Stimulated activated CD8-positive, alpha-beta memory T cell treated with anti-CD3 and anti-CD28 coated beads, Interleukin-7, amount 100 ng/mL, for 4 hours (primary cell): ENCODE measurements at regions not wholly inside any gene's neighbourhood (a gene's known extent, or its start where the extent isn't known, plus 50 kb on each side); places are given as distances from the start of the nearest gene placed in this dataset.
A peak's percentile ranks its signal among the peaks of the same experiment; 100 is the strongest.

Experiments used
- DNase-seq, 2 donors: peaks; one replicate each; pipeline ENCODE4 v3.0.0-alpha.2; 2020; ENCODE audit warnings: low read depth in 2 of 2

- DNase-seq = no peak
Observed at GRCh38 chr14:99047441-99048031, 224.5 kb downstream of the BCL11B start.

GRCh38 chr14:99050309-99050708 is 221.7 kb downstream of the BCL11B start:
- no peak for DNase-seq

GRCh38 chr14:99052467-99052866 is 219.5 kb downstream of the BCL11B start:
- no peak for DNase-seq

- DNase-seq = no peak
Observed at GRCh38 chr14:99055019-99055418, 217.0 kb downstream of the BCL11B start.

GRCh38 chr14:99055816-99056215 is 216.2 kb downstream of the BCL11B start:
- DNase-seq = peak; percentile 38 to 40

- no peak for DNase-seq
Observed at GRCh38 chr14:99057576-99058083, 214.4 kb downstream of the BCL11B start.

DNA sequence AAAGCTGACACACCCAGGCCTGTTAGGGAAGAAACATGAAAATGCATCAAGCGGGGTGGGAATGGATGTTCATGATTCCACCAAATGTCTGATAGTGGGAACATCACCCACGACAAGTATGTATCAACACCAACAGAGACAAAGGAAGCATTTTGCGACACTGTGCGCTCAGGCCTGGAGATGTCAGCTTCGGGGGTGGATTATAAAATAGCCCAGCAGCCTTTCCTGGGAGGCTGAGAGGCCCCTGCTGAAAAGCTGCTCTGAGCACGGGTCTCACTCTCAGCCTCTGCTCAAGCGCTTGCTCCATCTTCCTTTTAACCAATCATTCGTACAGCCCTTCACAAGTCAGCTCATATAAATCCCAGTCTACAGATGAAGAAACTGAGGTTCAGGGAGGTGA is 213.5 kb downstream of the BCL11B start:
- DNase-seq = no peak

DNA sequence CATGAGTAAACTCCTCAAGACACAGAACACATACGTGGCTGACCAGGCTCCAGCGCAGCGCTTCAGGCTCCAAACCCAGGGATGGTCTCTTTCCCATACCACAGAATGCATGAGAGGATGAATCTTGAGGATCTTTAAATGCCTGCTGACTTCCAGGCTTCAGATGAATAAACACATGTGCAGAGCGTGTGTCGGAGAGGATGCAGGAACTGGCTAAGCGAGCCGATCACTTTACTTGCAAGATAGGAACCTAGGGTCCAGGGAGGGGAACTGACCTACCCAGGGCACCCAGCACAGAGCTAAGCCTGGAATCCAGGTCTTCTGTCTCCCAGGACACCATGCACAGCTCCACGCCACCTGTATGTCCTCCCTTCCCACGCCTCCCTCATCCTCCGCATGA is 209.8 kb downstream of the BCL11B start:
- no peak for DNase-seq

DNA sequence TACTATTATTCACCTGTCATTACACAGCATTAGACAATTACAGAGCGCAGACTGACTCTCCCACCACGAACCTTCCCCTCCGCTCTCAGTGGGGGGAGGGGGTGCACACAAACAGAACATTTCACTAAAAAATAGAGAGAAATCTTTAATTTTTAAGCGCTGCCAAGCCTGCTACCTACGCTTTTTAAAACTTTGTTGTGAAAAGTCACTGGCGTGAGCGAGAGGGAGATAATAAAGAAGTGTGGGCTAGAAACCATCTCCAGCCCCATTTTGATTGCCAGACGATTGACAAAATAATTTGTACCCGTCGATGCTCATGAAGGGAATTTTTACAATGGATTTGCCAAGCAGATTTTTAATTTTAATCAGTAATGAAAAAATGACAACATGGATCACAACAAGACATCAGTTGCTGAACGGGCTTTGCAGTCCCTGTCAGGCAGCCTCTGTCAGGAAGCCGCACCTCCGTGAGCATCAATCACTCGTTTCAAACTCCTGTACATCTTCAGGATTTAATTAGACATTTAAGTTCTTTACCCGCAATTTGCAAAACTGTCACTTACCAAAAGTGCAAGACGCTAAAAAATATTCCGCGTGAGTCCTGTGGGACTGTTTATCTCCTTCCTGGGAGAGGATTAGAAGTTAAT is 209.1 kb downstream of the BCL11B start:
- DNase-seq = no peak

DNA sequence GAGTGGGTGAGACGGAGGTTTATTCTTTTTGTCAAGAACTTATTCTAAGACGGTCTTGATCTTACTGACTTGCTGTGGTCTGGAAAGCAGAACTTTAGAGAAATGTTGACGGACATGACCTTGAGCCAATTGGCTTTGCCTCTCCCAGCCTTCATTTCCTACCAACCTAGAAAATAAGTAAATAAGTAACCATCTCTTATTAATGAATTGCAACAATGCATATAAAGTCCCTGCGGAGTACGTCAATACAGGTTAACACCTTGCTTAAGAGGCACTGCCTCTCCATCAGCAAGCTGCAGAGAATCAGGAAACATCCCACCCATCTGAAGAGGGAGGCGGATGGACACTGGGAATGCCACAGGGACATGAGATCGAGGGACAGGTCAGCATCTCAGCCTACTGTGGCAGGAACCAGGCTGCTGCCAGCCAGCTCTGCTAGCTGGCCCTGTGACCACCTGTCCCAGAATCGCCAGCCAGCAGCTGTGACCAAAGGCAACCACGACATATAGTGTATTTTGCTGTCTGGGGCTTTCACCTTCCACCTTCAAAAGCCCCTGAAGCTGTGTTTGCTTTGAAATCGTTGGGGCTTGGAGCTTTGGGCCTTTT is 208.3 kb downstream of the BCL11B start:
- no peak for DNase-seq

DNA sequence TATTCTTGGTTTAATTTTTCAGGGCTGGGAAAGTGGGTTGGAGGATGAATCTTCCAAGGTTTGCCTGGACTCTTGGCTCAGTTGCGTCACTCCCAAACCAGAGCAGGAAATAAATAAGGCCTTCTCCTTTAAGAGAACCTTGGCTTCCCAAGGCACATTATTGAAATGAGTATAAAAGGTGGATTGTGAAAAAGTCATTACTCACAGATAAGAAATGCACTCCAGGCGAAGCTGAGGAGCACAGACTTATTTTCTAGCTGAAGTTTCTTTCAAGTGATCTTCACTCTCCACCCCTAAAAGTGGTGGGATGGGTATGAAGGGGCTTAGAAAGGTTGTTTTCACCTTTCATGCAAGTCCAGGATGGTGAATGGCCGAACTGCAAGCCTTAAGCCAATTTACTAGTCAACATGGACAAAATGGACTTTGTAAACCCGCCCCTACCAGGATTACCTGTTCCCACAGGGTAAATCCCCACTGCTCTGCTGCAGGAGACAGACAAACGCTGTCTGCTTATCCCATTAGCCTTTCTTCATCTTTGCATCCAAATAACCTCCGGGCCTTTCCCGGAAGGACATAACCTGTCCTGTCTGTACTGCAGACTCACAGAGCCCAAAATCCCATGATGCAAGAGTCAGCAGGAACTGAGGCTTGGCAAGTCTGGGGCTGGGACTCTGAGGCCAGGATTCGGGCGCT is 207.6 kb downstream of the BCL11B start:
- DNase-seq = no peak

GRCh38 chr14:99065551-99065950 is 206.4 kb downstream of the BCL11B start:
- no peak for DNase-seq

- DNase-seq = no peak
Observed at GRCh38 chr14:99066378-99066777, 205.6 kb downstream of the BCL11B start.

DNA sequence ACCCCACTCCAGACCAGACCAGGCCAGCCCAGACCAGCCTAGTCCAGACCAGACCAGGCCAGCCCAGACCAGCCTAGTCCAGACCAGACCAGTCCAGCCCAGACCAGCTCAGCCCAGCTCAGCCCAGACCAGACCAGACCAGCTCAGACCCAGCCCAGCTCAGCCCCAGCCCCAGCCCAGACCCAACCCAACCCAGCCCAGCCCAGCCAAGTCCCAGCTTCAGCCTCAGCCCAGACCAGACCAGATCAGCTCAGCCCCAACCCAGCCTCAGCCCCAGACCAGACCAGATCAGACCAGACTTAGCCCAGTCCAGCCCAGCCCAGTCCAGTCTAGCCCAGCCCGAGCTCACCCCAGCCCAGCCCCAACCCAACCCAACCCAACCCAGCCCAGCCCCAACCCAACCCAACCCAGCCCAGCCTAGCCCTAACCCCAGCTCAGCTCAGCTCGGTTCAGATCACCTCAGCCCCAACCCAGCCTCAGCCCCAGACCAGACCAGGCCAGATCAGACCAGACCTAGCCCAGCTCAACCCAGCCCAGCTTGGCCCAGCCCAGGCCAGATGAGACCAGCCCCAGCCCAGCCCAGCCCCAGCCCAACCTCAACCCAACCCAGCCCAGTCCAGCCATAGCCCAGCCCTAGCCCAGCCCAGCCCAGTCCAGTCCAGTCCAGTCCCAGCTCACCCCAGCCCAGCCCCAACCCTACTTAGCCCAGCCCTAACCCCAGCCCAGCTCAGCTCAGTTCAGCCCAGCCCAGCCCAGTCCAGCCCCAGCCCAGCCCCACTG is 204.7 kb downstream of the BCL11B start:
- no peak for DNase-seq

DNA sequence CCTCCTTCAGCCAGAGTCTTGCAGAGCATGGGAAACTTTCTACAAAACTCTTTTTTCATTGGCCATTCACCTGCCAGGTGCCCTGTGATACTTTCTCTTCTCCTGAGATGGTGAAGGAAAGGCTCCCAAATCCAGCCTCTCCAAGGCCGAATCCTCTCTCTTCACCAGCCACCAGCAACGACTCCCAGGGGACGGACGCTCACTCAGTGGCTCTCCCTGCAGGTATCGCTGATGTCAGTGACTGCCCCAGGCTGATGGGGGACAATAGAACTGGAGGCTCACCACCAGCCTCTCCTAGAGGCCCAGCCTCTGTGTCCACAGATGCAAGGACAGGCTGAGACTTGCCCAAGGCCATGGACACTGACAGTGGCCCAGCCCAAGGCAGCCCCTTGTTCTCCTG is 204.1 kb downstream of the BCL11B start:
- DNase-seq = no peak

- DNase-seq = no peak
Observed at GRCh38 chr14:99069946-99070345, 202.1 kb downstream of the BCL11B start.

GRCh38 chr14:99072433-99072832 is 199.6 kb downstream of the BCL11B start:
- DNase-seq = no peak

DNA sequence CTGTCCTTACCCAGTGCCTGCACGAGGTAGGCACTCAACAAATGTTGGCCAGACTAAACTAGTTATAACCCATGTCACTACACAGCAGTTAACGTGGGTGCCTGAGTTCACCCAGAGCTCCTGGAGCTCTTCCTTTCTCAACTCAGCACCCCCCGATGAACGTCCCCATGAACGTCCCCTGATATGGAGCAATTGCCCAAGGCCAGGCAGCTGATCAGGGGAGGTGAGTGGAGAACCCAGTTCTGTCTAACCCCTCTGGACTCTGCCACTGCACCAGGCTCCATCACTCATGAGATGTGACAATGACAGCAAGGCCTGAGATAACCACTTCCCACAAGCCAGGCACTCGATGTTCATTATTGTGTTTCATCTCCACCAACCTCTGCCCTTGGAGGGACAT is 199.0 kb downstream of the BCL11B start:
- DNase-seq = no peak

GRCh38 chr14:99073431-99073830 is 198.6 kb downstream of the BCL11B start:
- DNase-seq = no peak

DNA sequence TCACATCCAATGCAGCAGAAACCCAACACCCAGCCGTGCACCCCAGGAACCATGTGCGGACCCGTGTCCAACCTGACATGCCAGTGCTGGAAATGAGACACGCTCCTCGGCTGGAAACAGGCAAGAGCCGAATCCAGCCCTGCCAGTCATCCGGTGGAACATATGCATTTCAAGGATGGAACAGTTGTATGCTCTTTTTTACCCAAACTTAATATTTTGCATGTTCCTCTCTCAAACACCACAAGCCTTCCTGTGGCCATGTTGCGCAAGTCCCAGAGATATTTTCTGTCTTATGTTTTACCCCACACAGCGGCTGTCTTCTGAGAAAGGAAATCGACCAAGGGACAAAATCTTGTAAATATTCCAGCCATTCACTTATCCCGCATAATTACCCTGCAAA is 196.9 kb downstream of the BCL11B start:
- no peak for DNase-seq

DNA sequence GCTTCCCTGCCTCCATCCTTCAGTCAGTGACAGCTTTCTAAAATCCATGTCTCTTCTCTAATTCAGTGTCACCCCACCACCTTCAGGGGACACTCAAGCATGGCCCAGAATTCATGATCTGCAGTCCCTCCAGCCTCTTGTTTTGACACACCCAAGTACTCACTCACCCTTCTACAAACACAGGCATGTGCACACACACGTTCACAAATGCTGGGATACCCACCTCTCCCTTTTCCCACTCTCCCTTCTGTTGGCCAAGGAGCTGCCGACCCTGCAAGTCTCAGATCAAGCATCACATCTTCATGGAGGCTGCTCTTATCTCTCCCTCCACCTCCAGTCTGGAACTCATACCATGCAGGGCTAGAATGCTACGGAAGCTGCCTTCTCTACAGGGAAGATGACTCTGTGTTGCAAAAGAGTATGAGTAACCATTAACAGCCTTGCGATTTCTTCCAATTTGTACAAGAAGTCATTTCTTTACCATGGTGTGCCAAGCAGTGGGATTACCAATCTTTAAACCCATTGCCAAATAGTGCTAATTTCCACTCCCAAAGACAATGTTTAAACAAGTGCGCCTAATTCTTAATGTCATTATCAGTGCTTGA is 196.1 kb downstream of the BCL11B start:
- DNase-seq = no peak
